Renal cortical epithelial cell (primary cell): ENCODE measurements at regions not wholly inside any gene's neighbourhood (a gene's known extent, or its start where the extent isn't known, plus 50 kb on each side); places are given as distances from the start of the nearest gene placed in this dataset.

Experiments used
- DNase-seq: peaks from one replicate; pipeline ENCODE4 v3.0.0-alpha.2; 2011; ENCODE audit warnings: low read depth

DNA sequence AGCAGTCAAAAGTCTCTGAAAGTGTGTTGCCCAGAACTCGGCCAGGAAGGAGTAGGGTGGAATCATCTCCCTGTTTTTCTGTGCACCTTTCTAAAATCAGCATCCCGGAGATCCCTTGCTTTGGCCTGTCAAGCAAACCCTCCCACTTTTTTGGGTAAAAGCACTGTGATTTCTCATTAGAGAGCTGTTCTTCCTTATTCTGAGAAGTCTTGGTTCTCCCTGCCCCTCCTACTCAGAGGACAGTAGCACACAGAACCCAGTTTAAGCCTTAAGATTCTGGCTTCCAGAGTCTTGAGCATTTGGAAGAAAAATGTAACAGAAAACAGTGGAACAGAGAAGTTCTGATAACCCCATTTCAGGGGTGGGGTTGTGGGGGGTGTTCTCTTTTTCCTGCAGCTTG, 52.6 kb upstream of the KATNAL1 start:
- DNase-seq: no peak

GRCh38 chr13:30360586-30360985, 53.2 kb upstream of the KATNAL1 start:
- DNase-seq: no peak

- no peak for DNase-seq
These were observed 54.8 kb upstream of the KATNAL1 start for GRCh38 chr13:30362005-30362788.

DNA sequence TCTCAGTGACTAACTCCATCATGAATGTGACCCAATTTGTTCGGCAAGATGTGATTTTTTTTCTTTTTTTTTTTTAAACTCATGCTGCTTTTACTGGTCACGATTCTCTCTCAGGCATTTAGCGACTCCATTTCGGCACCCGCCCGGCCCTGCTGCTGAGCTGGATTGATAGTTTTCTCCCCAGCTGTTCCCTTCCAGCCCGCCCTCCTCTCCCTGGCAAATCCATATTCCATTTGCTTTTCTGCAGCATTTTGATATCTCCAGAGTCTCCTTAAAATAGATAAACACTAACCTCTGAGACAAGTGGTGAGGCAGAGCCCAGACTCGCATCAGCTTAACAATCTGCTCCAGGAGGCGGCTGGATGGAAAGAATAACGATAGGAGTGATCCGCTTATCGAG, 55.5 kb upstream of the KATNAL1 start:
- DNase-seq: no peak

DNA sequence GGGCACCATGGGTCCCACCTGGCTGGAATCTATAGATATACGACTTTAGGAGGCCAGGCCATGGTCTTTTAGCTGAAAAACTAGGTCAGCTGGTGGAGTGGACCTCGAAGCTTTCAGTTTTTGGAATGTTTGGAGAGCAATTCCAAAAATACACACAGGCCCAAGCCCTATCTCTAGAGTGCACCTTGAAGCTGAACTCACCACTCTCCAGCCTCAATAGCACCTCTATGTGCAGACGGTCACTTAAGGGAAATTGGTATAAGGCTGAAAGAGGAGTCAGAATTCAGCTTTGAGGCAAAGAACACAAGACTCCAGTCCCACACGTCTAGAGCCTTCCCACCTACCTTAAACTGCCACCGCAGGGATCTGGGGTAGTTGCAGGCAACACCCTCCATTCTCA, 56.4 kb upstream of the KATNAL1 start:
- DNase-seq: no peak

DNA sequence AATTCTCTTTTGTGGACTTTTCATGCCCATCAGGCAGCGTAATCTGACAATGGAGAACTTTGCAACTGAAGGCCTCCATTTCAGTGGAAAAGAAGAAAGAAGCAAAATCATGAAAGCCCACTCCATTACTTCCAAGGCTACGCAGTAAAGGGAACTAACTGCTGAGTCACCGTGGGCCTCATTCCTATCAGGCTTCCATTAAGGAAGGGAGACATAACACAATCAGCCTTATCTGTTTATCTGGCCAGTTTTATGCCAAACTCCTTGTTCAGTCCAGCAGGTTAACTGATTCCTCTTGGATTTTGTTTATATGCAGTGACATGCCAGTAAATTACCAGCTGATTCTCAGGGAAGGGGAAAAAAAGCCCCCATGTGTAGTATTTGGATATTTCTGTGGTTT, 56.8 kb upstream of the KATNAL1 start:
- no peak for DNase-seq

DNA sequence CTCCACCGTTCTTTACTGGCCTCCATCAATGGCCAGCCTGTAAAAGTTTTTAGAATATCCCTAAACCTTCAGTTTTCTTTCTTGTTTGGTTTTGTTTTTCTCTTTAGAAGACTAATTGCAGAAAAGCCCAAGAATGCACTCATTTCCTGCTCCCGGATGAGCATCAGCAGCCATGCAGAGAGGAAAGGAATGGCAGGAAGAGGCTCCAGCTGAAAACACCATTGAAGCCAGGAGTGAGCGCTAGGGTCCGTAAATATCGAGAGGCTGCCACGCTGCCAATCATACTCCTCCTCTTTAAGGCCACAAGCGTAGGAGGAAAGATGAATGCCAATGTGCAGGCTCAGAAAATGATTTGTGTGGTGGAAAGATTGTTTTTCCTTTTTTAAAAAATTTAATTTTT, 57.4 kb upstream of the UBE2L5 start:
- DNase-seq: peak; percentile 62

DNA sequence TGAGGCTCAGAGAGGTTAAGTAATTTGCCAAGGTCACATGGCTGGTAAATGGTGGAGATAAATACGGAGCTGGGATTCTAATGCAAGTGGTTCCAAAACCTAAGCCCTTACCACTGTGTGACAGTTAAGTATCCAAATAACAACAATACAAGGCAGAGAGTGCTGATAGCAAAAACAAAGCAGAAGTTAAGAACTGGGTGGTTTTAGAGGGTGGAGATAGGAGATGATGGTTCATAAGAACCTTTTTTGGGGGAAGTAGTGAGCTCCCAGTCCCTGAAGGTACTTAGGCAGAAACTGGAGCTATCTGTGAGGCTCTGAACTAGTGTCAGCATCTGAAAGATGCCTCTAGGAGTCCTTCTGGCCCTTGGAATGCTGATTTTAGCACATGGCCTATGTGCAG, 56.2 kb upstream of the UBE2L5 start:
- no peak for DNase-seq

DNA sequence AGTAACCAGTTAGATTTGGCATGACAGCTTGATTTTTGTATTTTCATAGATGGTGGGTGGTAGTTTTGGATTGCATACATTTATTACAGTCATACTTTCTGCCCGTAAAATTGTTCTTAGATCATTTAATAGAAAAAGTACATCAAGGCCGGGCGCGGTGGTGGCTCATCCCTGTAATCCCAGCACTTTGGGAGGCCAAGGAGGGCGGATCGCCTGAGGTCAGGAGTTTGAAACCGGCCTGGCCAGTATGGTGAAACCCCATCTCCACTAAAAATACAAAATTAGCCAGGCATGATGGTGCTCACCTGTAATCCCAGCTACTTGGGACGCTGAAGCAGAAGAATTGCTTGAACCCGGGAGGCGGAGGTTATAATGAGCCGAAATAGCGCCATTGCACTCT, 55.0 kb upstream of the UBE2L5 start:
- no peak for DNase-seq

DNA sequence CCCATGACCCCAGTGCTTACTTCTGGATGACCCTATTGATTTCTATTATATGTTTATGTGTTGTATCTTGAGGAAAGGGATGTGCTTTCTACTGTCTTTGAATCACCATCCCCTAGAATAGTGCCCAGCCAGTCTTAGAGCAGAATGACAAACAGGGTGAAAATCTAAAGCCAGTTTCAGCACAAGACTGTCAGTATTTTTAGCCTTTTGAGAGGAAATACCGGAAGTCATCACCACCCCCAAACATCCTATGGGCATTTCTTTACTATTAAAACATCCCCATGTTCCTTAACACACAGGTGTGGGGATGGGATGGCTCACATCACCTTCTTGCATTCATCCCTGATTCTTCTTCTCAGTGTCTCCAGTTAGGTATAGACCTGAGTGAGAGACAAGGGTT, 52.1 kb upstream of the UBE2L5 start:
- DNase-seq: no peak

- no peak for DNase-seq
These were observed 51.3 kb upstream of the UBE2L5 start for GRCh38 chr13:30370916-30371521.

GRCh38 chr13:30371649-30372265, 50.5 kb upstream of the UBE2L5 start:
- peak; percentile 86 for DNase-seq
